T-helper 1 cell (primary cell): ENCODE measurements at regions not wholly inside any gene's neighbourhood (a gene's known extent, or its start where the extent isn't known, plus 50 kb on each side); places are given as distances from the start of the nearest gene placed in this dataset.
"Not testable (repeated sequence)": the region's sequence is repeated elsewhere in the genome, so short reads cannot be mapped to it uniquely, and the experiment has no call there.

Experiments used
- DNase-seq, 5 donors: peaks; one replicate each; pipeline ENCODE4 v3.0.0-alpha.2; 2012 to 2020

GRCh38 chr5:130316971-130317680, 412.9 kb downstream of the CHSY3 start:
- DNase-seq, result no peak

GRCh38 chr5:130295235-130295634, 391.0 kb downstream of the CHSY3 start:
- DNase-seq, result no peak

- not testable (repeated sequence) for DNase-seq
These were observed 390.5 kb downstream of the CHSY3 start for GRCh38 chr5:130294798-130295197.

- no peak for DNase-seq
These were observed 386.0 kb downstream of the CHSY3 start for GRCh38 chr5:130290219-130290618.

- DNase-seq, result no peak
These were observed 385.1 kb downstream of the CHSY3 start for GRCh38 chr5:130289132-130290088.

- DNase-seq, result no peak
These were observed 383.2 kb downstream of the CHSY3 start for GRCh38 chr5:130287438-130287837.

GRCh38 chr5:130286971-130287370, 382.7 kb downstream of the CHSY3 start:
- no peak for DNase-seq

GRCh38 chr5:130282049-130282448, 377.8 kb downstream of the CHSY3 start:
- DNase-seq, result no peak

GRCh38 chr5:130280528-130281217, 376.4 kb downstream of the CHSY3 start:
- DNase-seq, result no peak

GRCh38 chr5:130279386-130279785, 375.1 kb downstream of the CHSY3 start:
- no peak for DNase-seq

- DNase-seq, result no peak
These were observed 373.9 kb downstream of the CHSY3 start for GRCh38 chr5:130278136-130278535.

- no peak for DNase-seq
These were observed 373.3 kb downstream of the CHSY3 start for GRCh38 chr5:130277522-130277921.

- DNase-seq, result no peak
These were observed 372.7 kb downstream of the CHSY3 start for GRCh38 chr5:130277002-130277401.

- DNase-seq, result no peak
These were observed 368.6 kb downstream of the CHSY3 start for GRCh38 chr5:130272837-130273236.

GRCh38 chr5:130270786-130271185, 366.5 kb downstream of the CHSY3 start:
- no peak for DNase-seq

GRCh38 chr5:130268489-130268888, 364.2 kb downstream of the CHSY3 start:
- no peak for DNase-seq

- DNase-seq, result no peak
These were observed 363.7 kb downstream of the CHSY3 start for GRCh38 chr5:130267926-130268325.

- DNase-seq, result no peak
These were observed 356.2 kb downstream of the CHSY3 start for GRCh38 chr5:130260481-130260880.

- no peak for DNase-seq
These were observed 347.7 kb downstream of the CHSY3 start for GRCh38 chr5:130251931-130252330.

GRCh38 chr5:130243641-130244040, 339.4 kb downstream of the CHSY3 start:
- no peak for DNase-seq

- no peak for DNase-seq
These were observed 333.5 kb downstream of the CHSY3 start for GRCh38 chr5:130237721-130238120.
